ENCODE measurements at regions not wholly inside any gene's neighbourhood (a gene's known extent, or its start where the extent isn't known, plus 50 kb on each side); places are given as distances from the start of the nearest gene placed in this dataset.
"Not testable (repeated sequence)": the region's sequence is repeated elsewhere in the genome, so short reads cannot be mapped to it uniquely, and the experiment has no call there.

GRCh38 chr21:24423546-24423945, 1183.7 kb downstream of the MRPL39 start:
- H4K91ac ChIP-seq (ENCODE audit: low read length): no peak overlapping the region
- no peak overlapping the region for H3K18ac ChIP-seq (ENCODE audit: low read depth in 1 of 2, low read length in 2 of 2)
- no peak overlapping the region for H3K4ac ChIP-seq (ENCODE audit: low read depth in 1 of 2, low read length in 2 of 2)
- H3K9me3 ChIP-seq (ENCODE audit: control insufficient read depth, low read length): peaks cover 31% of the 10 kb centered on the region
- no peak overlapping the region for H3K4me3 ChIP-seq (ENCODE audit: insufficient read depth in 1 of 2, low read depth in 1 of 2, low read length in 2 of 2)
- no peak overlapping the region for H4K8ac ChIP-seq (ENCODE audit: low read length)
- no peak overlapping the region for H3K23ac ChIP-seq (ENCODE audit: low read length in 2 of 2)
- no peak for DNase-seq
- H3K36me3 ChIP-seq (ENCODE audit: control insufficient read depth in 1 of 2, insufficient read depth in 2 of 2, low read depth in 1 of 2, low read length in 2 of 2): no peaks in the 10 kb centered on the region
- H2AK5ac ChIP-seq (ENCODE audit: low read length, severe bottlenecking): no peak overlapping the region
- no peak overlapping the region for H3K27ac ChIP-seq (ENCODE audit: low read length, poor library complexity, severe bottlenecking)
- H2BK15ac ChIP-seq (ENCODE audit: low read depth, poor library complexity, severe bottlenecking): no peak overlapping the region
- no peak overlapping the region for H3K14ac ChIP-seq (ENCODE audit: low read length in 2 of 2)
- H2BK120ac ChIP-seq (ENCODE audit: low read depth, low read length): no peak overlapping the region
- H3K27me3 ChIP-seq (ENCODE audit: control insufficient read depth in 1 of 2, insufficient read depth in 1 of 2, low read length in 2 of 2): no peaks in the 10 kb centered on the region
- H2AFZ ChIP-seq (ENCODE audit: low read depth, low read length): no peak overlapping the region
- H3K4me2 ChIP-seq (ENCODE audit: low read length, poor library complexity, severe bottlenecking): no peak overlapping the region
- no peak overlapping the region for H2BK5ac ChIP-seq (ENCODE audit: low read depth, low read length, poor library complexity, severe bottlenecking)
- no peaks in the 10 kb centered on the region for H3K79me1 ChIP-seq (replicated peaks; ENCODE audit: low read length, poor library complexity, severe bottlenecking)
- no peaks in the 10 kb centered on the region for H3K4me1 ChIP-seq (ENCODE audit: control insufficient read depth, insufficient read depth, low read depth, low read length)
- no peak overlapping the region for H3K9ac ChIP-seq (ENCODE audit: low read length)
- H2BK12ac ChIP-seq (ENCODE audit: low read length in 2 of 2): no peak overlapping the region

- Histone ChIP-seq H2AK5ac (ENCODE audit: low read length, severe bottlenecking) (no peak overlapping the region), H3K4ac (ENCODE audit: low read depth in 1 of 2, low read length in 2 of 2) (no peak overlapping the region), H3K4me1 (ENCODE audit: control insufficient read depth, insufficient read depth, low read depth, low read length) (no peaks in the 10 kb centered on the region), H3K36me3 (ENCODE audit: control insufficient read depth in 1 of 2, insufficient read depth in 2 of 2, low read depth in 1 of 2, low read length in 2 of 2) (no peaks in the 10 kb centered on the region), H3K18ac (ENCODE audit: low read depth in 1 of 2, low read length in 2 of 2) (no peak overlapping the region), H3K27ac (ENCODE audit: low read length, poor library complexity, severe bottlenecking) (no peak overlapping the region), H3K4me3 (ENCODE audit: insufficient read depth in 1 of 2, low read depth in 1 of 2, low read length in 2 of 2) (no peak overlapping the region), H2BK5ac (ENCODE audit: low read depth, low read length, poor library complexity, severe bottlenecking) (no peak overlapping the region), H3K14ac (ENCODE audit: low read length in 2 of 2) (no peak overlapping the region), H3K9me3 (ENCODE audit: control insufficient read depth, low read length) (peaks cover 34% of the 10 kb centered on the region), H3K4me2 (ENCODE audit: low read length, poor library complexity, severe bottlenecking) (no peak overlapping the region), H3K79me1 (replicated peaks; ENCODE audit: low read length, poor library complexity, severe bottlenecking) (no peaks in the 10 kb centered on the region), H4K8ac (ENCODE audit: low read length) (no peak overlapping the region), H4K91ac (ENCODE audit: low read length) (no peak overlapping the region), H3K9ac (ENCODE audit: low read length) (no peak overlapping the region), H2BK12ac (ENCODE audit: low read length in 2 of 2) (no peak overlapping the region), H2BK15ac (ENCODE audit: low read depth, poor library complexity, severe bottlenecking) (no peak overlapping the region), H3K23ac (ENCODE audit: low read length in 2 of 2) (no peak overlapping the region), H2BK120ac (ENCODE audit: low read depth, low read length) (no peak overlapping the region), H2AFZ (ENCODE audit: low read depth, low read length) (no peak overlapping the region), H3K27me3 (ENCODE audit: control insufficient read depth in 1 of 2, insufficient read depth in 1 of 2, low read length in 2 of 2) (no peaks in the 10 kb centered on the region)
- WGBS: 0% methylated on average over 1 of the region's 1 CpG
- no peak for DNase-seq
Measured at GRCh38 chr21:24420689-24421088, 1186.6 kb downstream of the MRPL39 start.

- not testable (repeated sequence) for H3K18ac ChIP-seq (ENCODE audit: low read depth in 1 of 2, low read length in 2 of 2); H2BK15ac ChIP-seq (ENCODE audit: low read depth, poor library complexity, severe bottlenecking); H3K27ac ChIP-seq (ENCODE audit: low read length, poor library complexity, severe bottlenecking); H2BK12ac ChIP-seq (ENCODE audit: low read length in 2 of 2); H2AK5ac ChIP-seq (ENCODE audit: low read length, severe bottlenecking); H3K23ac ChIP-seq (ENCODE audit: low read length in 2 of 2); DNase-seq; H3K4me2 ChIP-seq (ENCODE audit: low read length, poor library complexity, severe bottlenecking); H3K4me1 ChIP-seq (ENCODE audit: control insufficient read depth, insufficient read depth, low read depth, low read length); H2BK5ac ChIP-seq (ENCODE audit: low read depth, low read length, poor library complexity, severe bottlenecking); H3K14ac ChIP-seq (ENCODE audit: low read length in 2 of 2); H3K36me3 ChIP-seq (ENCODE audit: control insufficient read depth in 1 of 2, insufficient read depth in 2 of 2, low read depth in 1 of 2, low read length in 2 of 2); H3K9ac ChIP-seq (ENCODE audit: low read length); H4K8ac ChIP-seq (ENCODE audit: low read length); H3K4ac ChIP-seq (ENCODE audit: low read depth in 1 of 2, low read length in 2 of 2); H2AFZ ChIP-seq (ENCODE audit: low read depth, low read length); H3K4me3 ChIP-seq (ENCODE audit: insufficient read depth in 1 of 2, low read depth in 1 of 2, low read length in 2 of 2); H3K79me1 ChIP-seq (replicated peaks; ENCODE audit: low read length, poor library complexity, severe bottlenecking); H2BK120ac ChIP-seq (ENCODE audit: low read depth, low read length); H3K27me3 ChIP-seq (ENCODE audit: control insufficient read depth in 1 of 2, insufficient read depth in 1 of 2, low read length in 2 of 2); H4K91ac ChIP-seq (ENCODE audit: low read length)
- H3K9me3 ChIP-seq (ENCODE audit: control insufficient read depth, low read length): peaks cover 34% of the 10 kb centered on the region
Measured at GRCh38 chr21:24419641-24420040, 1187.6 kb downstream of the MRPL39 start.

- no peak overlapping the region for H2AK5ac ChIP-seq (ENCODE audit: low read length, severe bottlenecking)
- H2BK120ac ChIP-seq (ENCODE audit: low read depth, low read length): no peak overlapping the region
- no peak overlapping the region for H3K4me2 ChIP-seq (ENCODE audit: low read length, poor library complexity, severe bottlenecking)
- no peak overlapping the region for H3K4ac ChIP-seq (ENCODE audit: low read depth in 1 of 2, low read length in 2 of 2)
- no peaks in the 10 kb centered on the region for H3K36me3 ChIP-seq (ENCODE audit: control insufficient read depth in 1 of 2, insufficient read depth in 2 of 2, low read depth in 1 of 2, low read length in 2 of 2)
- peaks cover 34% of the 10 kb centered on the region for H3K9me3 ChIP-seq (ENCODE audit: control insufficient read depth, low read length)
- no peaks in the 10 kb centered on the region for H3K4me1 ChIP-seq (ENCODE audit: control insufficient read depth, insufficient read depth, low read depth, low read length)
- no peak overlapping the region for H3K9ac ChIP-seq (ENCODE audit: low read length)
- H2BK12ac ChIP-seq (ENCODE audit: low read length in 2 of 2): no peak overlapping the region
- no peak overlapping the region for H3K23ac ChIP-seq (ENCODE audit: low read length in 2 of 2)
- no peak overlapping the region for H2BK5ac ChIP-seq (ENCODE audit: low read depth, low read length, poor library complexity, severe bottlenecking)
- no peaks in the 10 kb centered on the region for H3K79me1 ChIP-seq (replicated peaks; ENCODE audit: low read length, poor library complexity, severe bottlenecking)
- no peak overlapping the region for H2AFZ ChIP-seq (ENCODE audit: low read depth, low read length)
- H4K91ac ChIP-seq (ENCODE audit: low read length): no peak overlapping the region
- no peaks in the 10 kb centered on the region for H3K27me3 ChIP-seq (ENCODE audit: control insufficient read depth in 1 of 2, insufficient read depth in 1 of 2, low read length in 2 of 2)
- H3K18ac ChIP-seq (ENCODE audit: low read depth in 1 of 2, low read length in 2 of 2): no peak overlapping the region
- DNase-seq: no peak
- no peak overlapping the region for H4K8ac ChIP-seq (ENCODE audit: low read length)
- H3K27ac ChIP-seq (ENCODE audit: low read length, poor library complexity, severe bottlenecking): no peak overlapping the region
- H3K4me3 ChIP-seq (ENCODE audit: insufficient read depth in 1 of 2, low read depth in 1 of 2, low read length in 2 of 2): no peak overlapping the region
- no peak overlapping the region for H3K14ac ChIP-seq (ENCODE audit: low read length in 2 of 2)
- no peak overlapping the region for H2BK15ac ChIP-seq (ENCODE audit: low read depth, poor library complexity, severe bottlenecking)
Measured at GRCh38 chr21:24418671-24419070, 1188.6 kb downstream of the MRPL39 start.

Data from mesenchymal stem cell (in vitro differentiated cells and primary cell).